Femur (tissue), 1 donor: ENCODE measurements at regions not wholly inside any gene's neighbourhood (a gene's known extent, or its start where the extent isn't known, plus 50 kb on each side); places are given as distances from the start of the nearest gene placed in this dataset.
"Not testable (repeated sequence)": the region's sequence is repeated elsewhere in the genome, so short reads cannot be mapped to it uniquely, and the experiment has no call there.

Experiments
- DNase-seq: peaks from one replicate; pipeline ENCODE4 v3.0.0-alpha.2; 2017

- no peak for DNase-seq
Observed at GRCh38 chr5:60036192-60036938, 142.8 kb upstream of the PDE4D start.

GRCh38 chr5:60026161-60026560 is 132.6 kb upstream of the PDE4D start:
- no peak for DNase-seq

GRCh38 chr5:60024104-60024503 is 130.6 kb upstream of the PDE4D start:
- DNase-seq, result no peak

- DNase-seq, result no peak
Observed at GRCh38 chr5:60023255-60023654, 129.7 kb upstream of the PDE4D start.

- DNase-seq, result no peak
Observed at GRCh38 chr5:60020457-60020856, 126.9 kb upstream of the PDE4D start.

- not testable (repeated sequence) for DNase-seq
Observed at GRCh38 chr5:60018960-60019359, 125.4 kb upstream of the PDE4D start.

GRCh38 chr5:60018091-60018490 is 124.6 kb upstream of the PDE4D start:
- no peak for DNase-seq

- no peak for DNase-seq
Observed at GRCh38 chr5:60014331-60014730, 120.8 kb upstream of the PDE4D start.

GRCh38 chr5:60010853-60011252 is 117.3 kb upstream of the PDE4D start:
- DNase-seq, result no peak

- no peak for DNase-seq
Observed at GRCh38 chr5:60010328-60010727, 116.8 kb upstream of the PDE4D start.

GRCh38 chr5:60007729-60008128 is 114.2 kb upstream of the PDE4D start:
- DNase-seq, result no peak

- no peak for DNase-seq
Observed at GRCh38 chr5:59999056-59999455, 105.5 kb upstream of the PDE4D start.

GRCh38 chr5:59992206-59992605 is 98.7 kb upstream of the PDE4D start:
- DNase-seq, result no peak

- DNase-seq, result no peak
Observed at GRCh38 chr5:59988396-59988795, 94.9 kb upstream of the PDE4D start.

- DNase-seq, result no peak
Observed at GRCh38 chr5:59976342-59976741, 82.8 kb upstream of the PDE4D start.

- no peak for DNase-seq
Observed at GRCh38 chr5:59972043-59972442, 78.5 kb upstream of the PDE4D start.

GRCh38 chr5:59959330-59959729 is 65.8 kb upstream of the PDE4D start:
- DNase-seq, result no peak

GRCh38 chr5:59956130-59956783 is 62.7 kb upstream of the PDE4D start:
- no peak for DNase-seq

GRCh38 chr5:59955241-59955640 is 61.7 kb upstream of the PDE4D start:
- no peak for DNase-seq

- no peak for DNase-seq
Observed at GRCh38 chr5:59943452-59944113, 50.1 kb upstream of the PDE4D start.
